ENCODE measurements at regions not wholly inside any gene's neighbourhood (a gene's known extent, or its start where the extent isn't known, plus 50 kb on each side); places are given as distances from the start of the nearest gene placed in this dataset.

- ChIA-PET CTCF (no interaction called here), POLR2A (ENCODE audit: unreplicated experiment) (no interaction called here)
- intact Hi-C loops (cut with micrococcal nuclease), result no loop called here
- Histone ChIP-seq H2BK5ac (ENCODE audit: low read depth, low read length, poor library complexity, severe bottlenecking) (no peak overlapping the region), H4K8ac (ENCODE audit: low read depth in 2 of 2, low read length in 2 of 2) (no peak overlapping the region), H2BK20ac (ENCODE audit: low read depth, low read length) (no peak overlapping the region), H4K20me1 (ENCODE audit: insufficient read depth, low read length) (no peaks in the 10 kb centered on the region), H3K4me1 (ENCODE audit: control insufficient read depth, insufficient read depth, low read length) (no peaks in the 10 kb centered on the region), H3K23ac (ENCODE audit: low read depth, low read length) (no peak overlapping the region), H3K4ac (ENCODE audit: low read depth, low read length) (no peak overlapping the region), H3K4me2 (ENCODE audit: low read depth, low read length) (no peak overlapping the region), H3K4me3 (ENCODE audit: insufficient read depth, low read depth, low read length) (no peak overlapping the region), H2AFZ (replicated peaks; ENCODE audit: low read length, poor library complexity) (no peak overlapping the region), H3K9me3 (ENCODE audit: control insufficient read depth, insufficient read depth, low read length) (peaks cover 2% of the 10 kb centered on the region; the same call in 1 of the 2 replicates), H3K9me1 (ENCODE audit: insufficient read depth, low read length) (no peaks in the 10 kb centered on the region), H2BK120ac (ENCODE audit: low read depth, low read length) (no peak overlapping the region), H3K56ac (ENCODE audit: extremely low read depth, insufficient read depth, low read length) (no peak overlapping the region), H4K91ac (ENCODE audit: insufficient read depth, low read depth, low read length) (no peak overlapping the region), H3K36me3 (ENCODE audit: control insufficient read depth, insufficient read depth, low read length) (no peaks in the 10 kb centered on the region), H4K5ac (ENCODE audit: low read depth, low read length) (no peak overlapping the region), H2BK15ac (ENCODE audit: low read depth, low read length) (no peak overlapping the region), H2AK5ac (ENCODE audit: low read depth, low read length) (no peak overlapping the region), H3K27me3 (ENCODE audit: control insufficient read depth, insufficient read depth, low read length) (no peaks in the 10 kb centered on the region), H3K18ac (ENCODE audit: low read depth, low read length) (no peak overlapping the region), H3K9ac (ENCODE audit: low read depth, low read length) (no peak overlapping the region), H3K14ac (replicated peaks; ENCODE audit: low read depth, low read length) (no peak overlapping the region), H2AK9ac (replicated peaks; ENCODE audit: low read depth, low read length, poor library complexity) (no peak overlapping the region), H3K79me1 (ENCODE audit: low read depth in 1 of 2, low read length in 2 of 2) (no peaks in the 10 kb centered on the region), H3K27ac (ENCODE audit: insufficient read depth, low read length) (no peak overlapping the region)
- TF ChIP-seq NFE2L2 (IDR thresholded peaks at IDR 0.05; ENCODE audit: low read depth, low read length), result no peak
- no peak for TF ChIP-seq MAZ (IDR thresholded peaks at IDR 0.05; ENCODE audit: borderline replicate concordance, low read depth, low read length)
- TF ChIP-seq RCOR1 (IDR thresholded peaks at IDR 0.05; ENCODE audit: insufficient replicate concordance, low read length), result no peak
- TF ChIP-seq MAFK (IDR thresholded peaks at IDR 0.05; ENCODE audit: low read depth, low read length), result no peak
- WGBS, 2 experiments (ENCODE audit: extremely low coverage in 2 of 2, insufficient read length in 1 of 2), result no CpG with 5 or more reads among the region's 1 CpG
- dilution Hi-C loops (cut with HindIII; ENCODE audit: low sequenced_read_pairs, unreplicated experiment), result no loop called here
- in situ Hi-C loops (cut with MboI; ENCODE audit: low sequenced_read_pairs), result no loop called here
- ATAC-seq (ENCODE audit: low read depth), result no peak
- BruUV-seq (replicated peaks), result no TSS peak
- no peak for DNase-seq
Observed at GRCh38 chr4:174437749-174438148, 84.5 kb downstream of the HPGD start.
